HG03280 (cell line): ENCODE measurements at regions not wholly inside any gene's neighbourhood (a gene's known extent, or its start where the extent isn't known, plus 50 kb on each side); places are given as distances from the start of the nearest gene placed in this dataset.
A peak's percentile ranks its signal among the peaks of the same experiment; 100 is the strongest.

Experiments
- ATAC-seq: cut with Tn5 transposase; IDR thresholded peaks from one replicate; pipeline ENCODE4 v1.9.1; 2021; ENCODE audit warnings: mild to moderate bottlenecking, moderate library complexity; ENCODE audit not compliant: unreplicated experiment

DNA sequence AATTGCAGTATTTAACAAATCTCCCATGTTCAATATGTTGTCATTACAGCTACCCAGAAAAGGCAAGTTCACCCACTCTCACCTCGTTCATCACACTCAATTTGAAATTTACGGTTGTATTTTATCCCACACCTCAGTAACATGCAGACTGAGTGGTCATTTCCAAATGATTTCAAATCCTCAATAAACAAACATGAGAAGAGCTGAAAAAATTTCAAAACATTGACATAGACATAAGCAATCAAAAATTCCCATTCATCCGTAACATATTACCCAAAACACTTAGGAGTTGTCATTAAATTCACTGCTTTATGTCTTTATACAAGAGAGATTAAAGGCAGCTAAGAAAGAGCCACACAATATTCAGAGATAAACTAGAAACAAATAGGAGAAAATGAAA lies 61.7 kb upstream of the NEBL start:
- ATAC-seq, result no peak

DNA sequence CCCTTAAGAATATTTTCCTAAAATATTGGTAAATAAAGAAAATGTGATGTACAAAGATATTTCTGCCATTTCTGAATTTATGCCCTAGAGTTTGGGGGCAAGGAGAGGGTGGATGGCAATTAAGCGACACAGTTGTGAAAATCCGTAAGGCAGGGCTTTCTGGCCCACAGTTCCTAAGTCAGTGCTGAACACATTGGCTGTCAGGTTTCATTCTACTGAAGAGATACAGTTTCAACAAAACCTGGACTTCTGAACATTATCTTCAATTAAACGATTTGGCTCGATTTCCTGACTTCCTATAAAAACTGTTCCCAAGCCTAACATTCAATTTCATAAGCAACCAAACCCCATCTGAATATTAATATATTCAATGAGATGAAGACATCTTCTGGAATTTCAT lies 61.1 kb upstream of the NEBL start:
- ATAC-seq, result no peak

- no peak for ATAC-seq
Observed at GRCh38 chr10:20957744-20958143, 60.6 kb upstream of the NEBL start.

DNA sequence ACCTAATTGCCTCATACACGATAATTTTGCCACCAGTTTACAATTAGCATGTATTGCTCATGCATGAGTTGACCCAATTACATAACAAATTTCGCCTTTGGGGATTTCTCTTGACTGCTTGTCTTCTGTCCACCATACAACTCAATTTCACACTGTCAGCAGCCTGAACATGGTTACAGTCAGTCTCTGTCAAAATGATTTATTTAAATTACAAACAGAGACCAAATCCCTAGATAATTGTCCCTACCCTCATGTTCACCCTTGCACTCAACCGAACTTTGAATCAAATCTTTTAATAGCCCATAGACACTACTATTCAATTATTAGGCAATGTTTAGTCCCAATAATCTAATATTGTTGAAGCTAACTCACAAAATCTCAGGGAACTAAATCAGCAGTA lies 59.7 kb upstream of the NEBL start:
- ATAC-seq, result no peak

- no peak for ATAC-seq
Observed at GRCh38 chr10:20955355-20955893, 58.3 kb upstream of the NEBL start.

- ATAC-seq, result no peak
Observed at GRCh38 chr10:20954519-20954918, 57.4 kb upstream of the NEBL start.

DNA sequence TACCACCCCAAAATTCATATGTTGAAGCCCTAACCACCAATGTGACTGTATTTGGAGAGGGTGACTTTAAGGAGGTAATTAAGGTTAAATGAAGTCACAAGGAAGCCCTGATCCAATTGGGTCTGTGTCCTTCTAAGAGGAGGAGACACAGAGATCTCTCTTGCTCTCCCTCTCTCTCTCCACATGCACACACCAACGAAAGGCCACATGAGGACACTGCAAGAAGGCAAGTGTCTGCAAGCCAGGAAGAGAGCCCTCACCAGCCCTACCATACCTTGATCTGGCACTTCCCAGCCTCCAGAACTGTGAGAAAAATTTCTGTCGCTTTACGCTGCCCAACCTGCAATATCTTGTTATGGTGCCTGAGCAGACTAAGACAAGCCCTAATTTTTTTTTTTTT lies 56.0 kb upstream of the NEBL start:
- ATAC-seq, result no peak

DNA sequence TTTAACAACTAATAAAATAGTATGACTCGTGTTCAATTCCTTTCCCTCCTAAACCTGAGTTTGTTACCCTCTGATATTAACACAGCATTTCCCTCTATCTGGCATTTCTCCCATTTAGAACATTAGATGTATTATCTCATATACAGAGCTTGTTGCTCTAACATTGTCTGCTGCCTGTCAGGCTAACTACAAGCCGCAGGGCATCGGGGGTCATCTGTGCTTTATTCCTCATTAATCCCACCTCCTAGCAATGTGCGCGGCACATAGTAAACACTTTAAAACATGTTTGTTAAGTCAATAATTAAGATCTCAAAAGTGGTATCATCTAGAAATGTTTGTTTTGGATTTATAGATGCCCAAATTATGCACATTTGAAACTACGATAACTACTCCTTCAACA lies 52.9 kb upstream of the NEBL start:
- no peak for ATAC-seq

DNA sequence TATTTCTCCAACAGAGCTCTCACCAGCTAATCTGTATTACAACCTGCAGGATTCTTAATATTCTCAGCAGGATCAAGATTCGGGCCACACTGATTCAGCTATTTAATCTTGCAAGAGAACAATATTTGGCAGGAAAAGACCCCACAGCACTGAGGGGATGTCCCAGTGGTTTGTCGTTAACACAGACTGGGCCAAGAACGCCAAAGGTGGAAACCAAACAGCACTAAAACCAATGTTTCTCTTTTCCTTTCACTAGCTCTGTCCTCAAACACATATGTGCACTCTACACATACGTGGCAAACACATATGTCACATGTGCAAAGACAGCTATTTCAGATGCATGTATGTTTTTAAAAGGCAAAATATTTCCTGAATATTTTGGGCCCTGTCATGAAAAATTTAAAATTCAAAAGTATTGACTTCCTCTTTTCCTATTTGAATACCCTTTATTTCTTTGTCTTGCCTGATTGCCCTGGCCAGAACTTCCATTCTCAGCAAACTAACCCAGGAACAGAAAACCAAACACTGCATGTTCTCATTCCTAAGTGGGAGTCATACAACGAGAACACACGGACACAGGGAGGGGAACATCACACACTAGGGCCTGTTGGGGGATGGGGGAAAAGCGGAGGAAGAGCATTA lies 51.7 kb upstream of the NEBL start:
- peak; percentile 82 for ATAC-seq
